Liver (tissue), 8 donors: ENCODE measurements at regions not wholly inside any gene's neighbourhood (a gene's known extent, or its start where the extent isn't known, plus 50 kb on each side); places are given as distances from the start of the nearest gene placed in this dataset.

Source experiments
- DNase-seq: peaks from one replicate; pipeline ENCODE4 v3.0.0-alpha.2; 2017; ENCODE audit warnings: low spot score
- H3K27ac ChIP-seq, 2 donors: one replicate each; pipeline ENCODE4 v1.7.0; 2013; ENCODE audit warnings: inconsistent platforms in 2 of 2, low read length in 2 of 2, control low read depth in 1 of 2, low read depth in 1 of 2, mild to moderate bottlenecking in 1 of 2
- H3K27me3 ChIP-seq, 4 donors: one replicate each; pipeline versions ENCODE4 v1.6.1 to v1.7.0; 2013; ENCODE audit warnings: low read length in 3 of 4, inconsistent platforms in 1 of 4, mild to moderate bottlenecking in 1 of 4, moderate library complexity in 1 of 4; ENCODE audit not compliant: control insufficient read depth in 4 of 4, insufficient read depth in 4 of 4
- H3K36me3 ChIP-seq, 4 donors: one replicate each; pipeline versions ENCODE4 v1.6.1 to v1.7.0; 2013; ENCODE audit warnings: low read length in 3 of 4, mild to moderate bottlenecking in 3 of 4, low read depth in 1 of 4, moderate library complexity in 1 of 4; ENCODE audit not compliant: control insufficient read depth in 4 of 4, insufficient read depth in 3 of 4
- H3K4me1 ChIP-seq, 4 donors: one replicate each; pipeline versions ENCODE4 v1.6.1 to v1.7.0; 2013; ENCODE audit warnings: low read length in 3 of 4, mild to moderate bottlenecking in 3 of 4, moderate library complexity in 1 of 4; ENCODE audit not compliant: control insufficient read depth in 4 of 4, insufficient read depth in 4 of 4
- H3K4me3 ChIP-seq, 3 donors: one replicate each; pipeline versions ENCODE4 v1.6.1 to v1.7.0; 2013; ENCODE audit warnings: low read length in 3 of 3, control low read depth in 1 of 3, low read depth in 1 of 3, mild to moderate bottlenecking in 1 of 3
- H3K9ac ChIP-seq, 2 donors: one replicate each; pipeline ENCODE4 v1.7.0; 2013; ENCODE audit warnings: low read length in 2 of 2, mild to moderate bottlenecking in 2 of 2, moderate library complexity in 2 of 2, control low read depth in 1 of 2, low read depth in 1 of 2
- H3K9me3 ChIP-seq, 4 donors: one replicate each; pipeline versions ENCODE4 v1.6.1 to v1.7.0; 2013; ENCODE audit warnings: low read length in 3 of 4; ENCODE audit not compliant: control insufficient read depth in 4 of 4
- ATF3 ChIP-seq: IDR thresholded peaks from 2 replicates; pipeline ENCODE4 v1.6.1; 2016; ENCODE audit warnings: antibody characterized with exemption
- CTCF ChIP-seq: fragments of 150-350 bp; IDR thresholded peaks from 2 replicates; pipeline ENCODE4 v1.5.1; 2017; ENCODE audit warnings: improper control_type of control experiment, low read depth, low read length; ENCODE audit not compliant: missing input control
- EGR1 ChIP-seq, 2 donors: IDR thresholded peaks; 2 replicates each; pipeline ENCODE4 v1.6.1; 2016 to 2018; ENCODE audit warnings: antibody characterized with exemption in 2 of 2, low read depth in 2 of 2
- FOXA1 ChIP-seq: IDR thresholded peaks from 2 replicates; pipeline ENCODE4 v1.6.1; 2016; ENCODE audit warnings: antibody characterized with exemption
- FOXA2 ChIP-seq: IDR thresholded peaks from 2 replicates; pipeline ENCODE4 v1.6.1; 2016; ENCODE audit warnings: antibody characterized with exemption
- GABPA ChIP-seq, 2 donors: IDR thresholded peaks in 1 of 2; conservative IDR thresholded peaks in 1 of 2; 2 replicates each; pipeline ENCODE4 v1.6.1; 2016; ENCODE audit warnings: antibody characterized with exemption in 2 of 2, mild to moderate bottlenecking in 1 of 2, moderate library complexity in 1 of 2
- HNF4A ChIP-seq, 2 donors: conservative IDR thresholded peaks; 2 replicates each; pipeline ENCODE4 v1.6.1; 2016; ENCODE audit warnings: antibody characterized with exemption in 2 of 2, mild to moderate bottlenecking in 2 of 2
- HNF4G ChIP-seq: IDR thresholded peaks from 2 replicates; pipeline ENCODE4 v1.6.1; 2016; ENCODE audit warnings: antibody characterized with exemption
- JUND ChIP-seq, 2 donors: IDR thresholded peaks; 2 replicates each; pipeline ENCODE4 v1.6.1; 2016; ENCODE audit warnings: antibody characterized with exemption in 2 of 2
- MAX ChIP-seq: IDR thresholded peaks from 2 replicates; pipeline ENCODE4 v1.6.1; 2016; ENCODE audit warnings: antibody characterized with exemption
- NR2F2 ChIP-seq: IDR thresholded peaks from 2 replicates; pipeline ENCODE4 v1.6.1; 2016; ENCODE audit warnings: antibody characterized with exemption
- RAD21 ChIP-seq, 2 donors: IDR thresholded peaks; 2 replicates each; pipeline ENCODE4 v1.6.1; 2016; ENCODE audit warnings: antibody characterized with exemption in 2 of 2, mild to moderate bottlenecking in 2 of 2
- REST ChIP-seq: IDR thresholded peaks from 2 replicates; pipeline ENCODE4 v1.6.1; 2016; ENCODE audit warnings: antibody characterized with exemption, mild to moderate bottlenecking
- RXRA ChIP-seq, 2 donors: IDR thresholded peaks; 2 replicates each; pipeline ENCODE4 v1.6.1; 2017 to 2018; ENCODE audit warnings: antibody characterized with exemption in 2 of 2, mild to moderate bottlenecking in 1 of 2
- SP1 ChIP-seq: IDR thresholded peaks from 2 replicates; pipeline ENCODE4 v1.6.1; 2018; ENCODE audit warnings: antibody characterized with exemption, mild to moderate bottlenecking
- TAF1 ChIP-seq: conservative IDR thresholded peaks from 2 replicates; pipeline ENCODE4 v1.6.1; 2016; ENCODE audit warnings: antibody characterized with exemption, mild to moderate bottlenecking
- YY1 ChIP-seq: IDR thresholded peaks from 2 replicates; pipeline ENCODE4 v1.6.1; 2016; ENCODE audit warnings: antibody characterized with exemption, mild to moderate bottlenecking
- ZBTB33 ChIP-seq: IDR thresholded peaks from 2 replicates; pipeline ENCODE4 v1.6.1; 2016; ENCODE audit warnings: antibody characterized with exemption
- WGBS: extraction: QIAGEN DNeasy Blood & Tissue Kit; methylation state at CpG from one replicate; pipeline ENCODE4 v1.1.7; 2013; 5-methylcytosine and 5-hydroxymethylcytosine counted together
- donor health status: healthy.
- donor health status: healthy.
- donor health status: healthy.
- donor health status: healthy.
- donor health status: healthy.

- WGBS = 43% methylated on average over 8 of the region's 8 CpGs
- peaks cover 0 to 2% (median 0%) of the 10 kb centered on the region in 4 donors for H3K27me3 ChIP-seq
- TF ChIP-seq GABPA (IDR thresholded peaks at IDR 0.05 in 1 of 2, conservative IDR thresholded peaks at IDR 0.05 in 1 of 2) (no peak), HNF4A (conservative IDR thresholded peaks at IDR 0.05) (no peak), FOXA2 (no peak), RAD21 (IDR thresholded peaks at IDR 0.05) (no peak), EGR1 (IDR thresholded peaks at IDR 0.05; ENCODE audit: low read depth in 2 of 2) (no peak), HNF4G (no peak), FOXA1 (no peak), RXRA (IDR thresholded peaks at IDR 0.05) (no peak), ATF3 (no peak), MAX (no peak), NR2F2 (no peak), REST (no peak), SP1 (no peak), TAF1 (no peak), CTCF (no peak), JUND (IDR thresholded peaks at IDR 0.05) (no peak), ZBTB33 (no peak), YY1 (no peak)
- peaks cover 0 to 15% (median 3%) of the 10 kb centered on the region in 4 donors for H3K9me3 ChIP-seq
- no peak for DNase-seq
- no peak overlapping the region for H3K27ac ChIP-seq
- no peaks in the 10 kb centered on the region for H3K36me3 ChIP-seq
- H3K4me1 ChIP-seq = no peaks in the 10 kb centered on the region
- H3K9ac ChIP-seq = no peak overlapping the region
- no peak overlapping the region for H3K4me3 ChIP-seq
Observed at GRCh38 chr12:125454786-125455480, 389.7 kb downstream of the AACS start.
